Fibroblast of pulmonary artery (primary cell): ENCODE measurements at regions not wholly inside any gene's neighbourhood (a gene's known extent, or its start where the extent isn't known, plus 50 kb on each side); places are given as distances from the start of the nearest gene placed in this dataset.

ENCODE experiments used
- DNase-seq: peaks from one replicate; pipeline ENCODE4 v3.0.0-alpha.2; 2010; ENCODE audit warnings: low read depth
- H3K4me3 ChIP-seq: replicated peaks from 2 replicates; pipeline ENCODE4 v1.5.1; 2011; ENCODE audit warnings: low read depth, mild to moderate bottlenecking, control low read depth, low read length, moderate library complexity
- TF ChIP-seq, protein P1 (sequence below): IDR thresholded peaks from 2 replicates; pipeline ENCODE4 v1.5.1; 2011; ENCODE audit warnings: mild to moderate bottlenecking, control low read depth, low read length, inconsistent platforms; ENCODE audit errors: missing control alignments

DNA sequence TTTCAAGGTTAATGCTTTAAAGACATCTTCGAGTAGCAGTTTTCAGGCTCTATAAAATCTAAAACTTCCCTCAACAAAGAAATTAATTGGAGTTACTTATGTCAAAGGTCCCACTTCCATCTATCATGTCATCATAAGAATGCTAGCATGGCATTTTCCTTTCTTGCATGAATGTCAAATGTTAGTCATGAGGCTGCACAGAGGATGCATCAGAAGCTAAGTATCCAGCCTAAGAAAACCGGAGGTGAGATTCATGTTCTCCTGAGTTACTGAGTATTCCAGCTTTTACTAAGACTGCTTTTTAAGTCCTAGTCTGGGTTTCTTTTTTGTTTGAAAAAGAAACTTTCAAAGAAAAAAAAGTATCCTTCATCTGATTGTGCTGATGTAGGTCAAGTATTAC is 130.6 kb upstream of the CDH19 start:
- DNase-seq, result peak; percentile 16
- TF ChIP-seq, protein P1, sequence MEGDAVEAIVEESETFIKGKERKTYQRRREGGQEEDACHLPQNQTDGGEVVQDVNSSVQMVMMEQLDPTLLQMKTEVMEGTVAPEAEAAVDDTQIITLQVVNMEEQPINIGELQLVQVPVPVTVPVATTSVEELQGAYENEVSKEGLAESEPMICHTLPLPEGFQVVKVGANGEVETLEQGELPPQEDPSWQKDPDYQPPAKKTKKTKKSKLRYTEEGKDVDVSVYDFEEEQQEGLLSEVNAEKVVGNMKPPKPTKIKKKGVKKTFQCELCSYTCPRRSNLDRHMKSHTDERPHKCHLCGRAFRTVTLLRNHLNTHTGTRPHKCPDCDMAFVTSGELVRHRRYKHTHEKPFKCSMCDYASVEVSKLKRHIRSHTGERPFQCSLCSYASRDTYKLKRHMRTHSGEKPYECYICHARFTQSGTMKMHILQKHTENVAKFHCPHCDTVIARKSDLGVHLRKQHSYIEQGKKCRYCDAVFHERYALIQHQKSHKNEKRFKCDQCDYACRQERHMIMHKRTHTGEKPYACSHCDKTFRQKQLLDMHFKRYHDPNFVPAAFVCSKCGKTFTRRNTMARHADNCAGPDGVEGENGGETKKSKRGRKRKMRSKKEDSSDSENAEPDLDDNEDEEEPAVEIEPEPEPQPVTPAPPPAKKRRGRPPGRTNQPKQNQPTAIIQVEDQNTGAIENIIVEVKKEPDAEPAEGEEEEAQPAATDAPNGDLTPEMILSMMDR, result no peak
- no peak overlapping the region for H3K4me3 ChIP-seq

DNA sequence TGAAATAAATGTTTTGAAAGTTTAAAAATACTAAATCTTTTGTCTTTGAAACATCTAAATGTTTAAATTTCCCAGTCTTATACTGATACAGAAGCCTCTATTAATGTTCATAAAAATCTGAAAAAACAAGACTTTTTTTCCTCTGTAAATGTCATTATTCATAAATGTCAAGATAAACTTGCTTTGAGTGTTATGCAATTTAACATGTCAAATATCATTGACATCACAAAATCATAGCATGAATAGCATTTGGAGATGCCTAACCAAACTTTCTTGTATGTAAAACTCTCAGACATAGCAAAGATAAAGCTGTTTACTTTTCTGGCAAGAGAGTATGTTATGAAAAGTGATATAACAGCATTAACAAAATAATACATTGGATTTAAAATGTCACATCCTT is 128.0 kb upstream of the CDH19 start:
- DNase-seq, result no peak
- no peak overlapping the region for H3K4me3 ChIP-seq
- TF ChIP-seq, protein P1, result no peak

DNA sequence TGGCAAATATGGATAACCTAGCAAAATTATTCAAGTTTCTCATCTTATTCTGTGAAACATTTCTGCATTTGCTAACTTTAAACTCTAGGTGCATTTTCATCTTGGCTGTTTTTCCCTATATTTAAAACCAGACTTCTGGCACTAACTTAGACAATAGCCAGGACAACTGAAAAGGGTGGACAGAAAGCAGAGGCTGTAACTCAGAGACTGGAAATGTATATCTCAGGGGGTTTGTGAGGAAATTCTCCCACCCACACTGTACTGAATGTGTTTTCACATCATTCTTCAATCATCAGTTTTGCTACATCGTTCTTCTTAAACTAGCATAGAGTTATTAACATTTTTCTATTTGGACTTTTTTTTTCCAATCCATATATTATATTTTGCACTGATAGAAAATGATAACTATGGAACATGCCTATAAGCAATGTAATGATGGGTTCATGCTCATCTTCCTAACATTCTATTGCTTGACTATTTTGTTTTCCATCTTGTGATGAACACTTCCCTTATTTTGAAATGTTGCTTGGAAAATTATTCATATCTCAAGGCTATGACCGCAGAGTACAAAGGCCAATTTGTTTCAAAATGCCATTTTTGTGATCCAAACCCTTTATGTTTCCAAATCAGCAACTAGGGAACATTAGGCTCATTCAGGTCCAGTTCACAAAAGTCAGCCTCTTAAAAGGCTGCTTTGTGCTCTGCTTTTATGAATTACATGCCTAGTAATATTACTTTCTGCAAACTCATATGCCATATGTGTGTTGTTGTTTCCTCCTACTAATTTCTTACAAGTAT is 125.8 kb upstream of the CDH19 start:
- H3K4me3 ChIP-seq, result no peak overlapping the region
- TF ChIP-seq, protein P1, result no peak
- DNase-seq, result peak; percentile 22

DNA sequence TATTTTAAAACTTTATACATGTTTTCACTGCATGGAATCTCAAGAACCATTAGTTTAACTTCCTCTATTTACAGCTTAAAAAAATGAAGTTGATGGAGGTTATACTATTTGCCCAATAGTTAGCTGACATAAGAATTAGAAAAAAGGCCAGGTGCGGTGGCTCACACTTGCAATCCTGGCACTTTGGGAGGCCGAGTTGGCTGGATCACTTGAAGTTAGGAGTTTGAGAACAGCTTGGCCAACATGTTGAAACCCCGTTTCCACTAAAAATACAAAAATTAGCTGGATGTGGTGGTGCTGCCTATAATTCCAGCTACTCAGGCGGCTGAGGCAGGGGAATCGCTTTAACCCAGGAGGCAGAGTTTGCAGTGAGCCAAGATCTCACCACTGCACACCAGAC is 125.1 kb upstream of the CDH19 start:
- TF ChIP-seq, protein P1, result no peak
- no peak overlapping the region for H3K4me3 ChIP-seq
- no peak for DNase-seq

DNA sequence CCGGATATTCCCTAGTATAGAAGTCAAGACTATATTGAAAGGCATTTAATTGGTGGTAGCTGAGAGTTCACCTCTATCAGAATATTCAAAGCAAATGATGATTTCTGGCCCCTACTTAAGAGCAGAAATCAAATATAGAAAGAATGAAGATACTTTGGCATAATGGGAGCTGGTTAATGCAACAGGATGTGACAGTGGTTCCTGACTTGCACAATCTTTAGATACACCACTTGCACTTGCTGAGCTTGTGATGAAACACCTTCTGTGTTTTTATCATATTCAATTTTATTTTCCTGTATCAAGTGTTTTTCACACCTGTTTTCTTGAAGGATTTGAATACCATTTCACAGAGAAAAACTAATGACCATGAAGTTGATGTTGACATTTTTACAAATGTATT is 124.1 kb upstream of the CDH19 start:
- TF ChIP-seq, protein P1, result no peak
- no peak overlapping the region for H3K4me3 ChIP-seq
- DNase-seq, result peak; percentile 55

DNA sequence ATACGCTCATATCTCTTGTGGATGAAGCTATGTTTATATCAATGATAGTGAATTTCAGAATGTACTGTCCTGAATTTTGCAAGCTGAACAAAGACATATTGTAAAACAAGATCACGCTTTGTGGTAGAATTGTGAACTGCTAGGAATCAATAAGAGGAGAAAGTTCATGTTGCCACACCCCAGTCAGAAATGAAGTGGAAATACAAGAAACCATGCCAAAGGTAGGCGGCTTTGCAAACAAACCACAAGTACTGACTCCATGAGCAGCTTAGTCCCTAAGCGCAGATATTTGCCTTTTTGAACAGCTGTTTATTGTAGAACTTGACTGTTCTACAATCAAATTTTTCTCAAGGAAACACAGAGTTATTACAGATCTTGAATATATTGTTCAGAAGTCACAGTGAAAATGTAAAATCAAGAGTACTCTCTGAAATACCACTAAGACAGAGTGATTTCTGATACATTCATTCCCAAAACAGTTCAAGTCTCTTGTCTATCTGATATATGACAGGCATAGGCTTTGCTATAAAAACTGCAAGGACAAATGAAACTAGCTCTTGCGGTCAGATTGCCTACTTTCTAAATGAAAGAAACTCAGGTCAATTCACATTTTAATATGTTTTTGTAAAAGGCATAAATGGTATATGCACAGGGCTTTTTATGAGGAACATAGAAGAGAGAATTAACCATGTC is 120.9 kb upstream of the CDH19 start:
- TF ChIP-seq, protein P1, result no peak
- DNase-seq, result peak; percentile 31
- no peak overlapping the region for H3K4me3 ChIP-seq
